ENCODE measurements at regions not wholly inside any gene's neighbourhood (a gene's known extent, or its start where the extent isn't known, plus 50 kb on each side); places are given as distances from the start of the nearest gene placed in this dataset.
A peak's percentile ranks its signal among the peaks of the same experiment; 100 is the strongest.
"Not testable (repeated sequence)": the region's sequence is repeated elsewhere in the genome, so short reads cannot be mapped to it uniquely, and the experiment has no call there.

- H2AFZ ChIP-seq (ENCODE audit: low read depth, low read length); H4K20me1 ChIP-seq (replicated peaks; ENCODE audit: control insufficient read depth, insufficient read depth, low read length); H3K9ac ChIP-seq (ENCODE audit: insufficient read depth in 1 of 2, low read depth in 2 of 2, low read length in 2 of 2); H3K4me2 ChIP-seq (ENCODE audit: insufficient read depth, low read length); H3K4me3 ChIP-seq; H3K9me3 ChIP-seq (replicated peaks; ENCODE audit: control insufficient read depth, insufficient read depth, low read depth, low read length); POLR2A ChIA-PET; intact Hi-C loops (cut with micrococcal nuclease); H3K36me3 ChIP-seq (ENCODE audit: control insufficient read depth, insufficient read depth, low read length); CTCF ChIA-PET (ENCODE audit: low intra/inter-chr PET ratio); H3K4me1 ChIP-seq (replicated peaks in 1 of 2; ENCODE audit: control insufficient read depth in 2 of 2, insufficient read depth in 2 of 2, low read length in 2 of 2); H3K79me2 ChIP-seq (ENCODE audit: control insufficient read depth, insufficient read depth, low read length); FAIRE-seq; H3K27ac ChIP-seq (ENCODE audit: extremely low read depth, low read depth, low read length); H3K9me1 ChIP-seq (ENCODE audit: control insufficient read depth, insufficient read depth, low read length); DNase-seq (ENCODE audit: extremely low read depth in 1 of 4, low spot score in 3 of 4); BruUV-seq (replicated peaks); H3K27me3 ChIP-seq (ENCODE audit: control insufficient read depth in 2 of 2, insufficient read depth in 2 of 2, low read length in 2 of 2): not testable (repeated sequence)
- 20% methylated on average over 16 of the region's 17 CpGs for WGBS (ENCODE audit: insufficient coverage, low coverage, missing lambda C conversion rate)
- ATAC-seq = peak; percentile 13; the same call in 2 of the 3 replicates
- in situ Hi-C loops (cut with MboI) = loop anchor here (25.0 kb wide), 1 partner anchor 113 kb away; no protein-coding TSS in a partner anchor
Observed at GRCh38 chr10:46775668-46776059, 135.6 kb upstream of the PTPN20 start.

GRCh38 chr10:46779571-46779970 is 131.7 kb upstream of the PTPN20 start:
- DNase-seq (ENCODE audit: extremely low read depth in 1 of 4, low spot score in 3 of 4) (peak in 1 of 4 experiments; percentile 20), ATAC-seq (0 out of 3 replicates have a peak, but pooled peaks have one; percentile 23)
- peak; percentile 79 for TF ChIP-seq NFIC (IDR thresholded peaks at IDR 0.05)
- 23% methylated on average over 9 of the region's 9 CpGs for WGBS (ENCODE audit: insufficient coverage, low coverage, missing lambda C conversion rate)
- POLR2A ChIA-PET; H3K9ac ChIP-seq (ENCODE audit: insufficient read depth in 1 of 2, low read depth in 2 of 2, low read length in 2 of 2); H3K9me3 ChIP-seq (replicated peaks; ENCODE audit: control insufficient read depth, insufficient read depth, low read depth, low read length); BruUV-seq (replicated peaks); H3K4me3 ChIP-seq; H3K4me2 ChIP-seq (ENCODE audit: insufficient read depth, low read length); H3K27ac ChIP-seq (ENCODE audit: extremely low read depth, low read depth, low read length); H3K79me2 ChIP-seq (ENCODE audit: control insufficient read depth, insufficient read depth, low read length); H3K9me1 ChIP-seq (ENCODE audit: control insufficient read depth, insufficient read depth, low read length); intact Hi-C loops (cut with micrococcal nuclease); H4K20me1 ChIP-seq (replicated peaks; ENCODE audit: control insufficient read depth, insufficient read depth, low read length); H3K27me3 ChIP-seq (ENCODE audit: control insufficient read depth in 2 of 2, insufficient read depth in 2 of 2, low read length in 2 of 2); H3K36me3 ChIP-seq (ENCODE audit: control insufficient read depth, insufficient read depth, low read length); H2AFZ ChIP-seq (ENCODE audit: low read depth, low read length); CTCF ChIA-PET (ENCODE audit: low intra/inter-chr PET ratio); H3K4me1 ChIP-seq (replicated peaks in 1 of 2; ENCODE audit: control insufficient read depth in 2 of 2, insufficient read depth in 2 of 2, low read length in 2 of 2); FAIRE-seq: not testable (repeated sequence)
- in situ Hi-C loops (cut with MboI) = loop anchor here (25.0 kb wide), 1 partner anchor 117 kb away; no protein-coding TSS in a partner anchor

GRCh38 chr10:46780164-46780563 is 131.1 kb upstream of the PTPN20 start:
- H3K36me3 ChIP-seq (ENCODE audit: control insufficient read depth, insufficient read depth, low read length); intact Hi-C loops (cut with micrococcal nuclease); H3K27ac ChIP-seq (ENCODE audit: extremely low read depth, low read depth, low read length); BruUV-seq (replicated peaks); FAIRE-seq; H3K4me2 ChIP-seq (ENCODE audit: insufficient read depth, low read length); H4K20me1 ChIP-seq (replicated peaks; ENCODE audit: control insufficient read depth, insufficient read depth, low read length); ATAC-seq; H3K9me3 ChIP-seq (replicated peaks; ENCODE audit: control insufficient read depth, insufficient read depth, low read depth, low read length); POLR2A ChIA-PET; H3K27me3 ChIP-seq (ENCODE audit: control insufficient read depth in 2 of 2, insufficient read depth in 2 of 2, low read length in 2 of 2); H3K79me2 ChIP-seq (ENCODE audit: control insufficient read depth, insufficient read depth, low read length); H2AFZ ChIP-seq (ENCODE audit: low read depth, low read length); H3K4me3 ChIP-seq; H3K4me1 ChIP-seq (replicated peaks in 1 of 2; ENCODE audit: control insufficient read depth in 2 of 2, insufficient read depth in 2 of 2, low read length in 2 of 2); CTCF ChIA-PET (ENCODE audit: low intra/inter-chr PET ratio); H3K9me1 ChIP-seq (ENCODE audit: control insufficient read depth, insufficient read depth, low read length); H3K9ac ChIP-seq (ENCODE audit: insufficient read depth in 1 of 2, low read depth in 2 of 2, low read length in 2 of 2); DNase-seq (ENCODE audit: extremely low read depth in 1 of 4, low spot score in 3 of 4): not testable (repeated sequence)
- in situ Hi-C loops (cut with MboI) = loop anchor here (25.0 kb wide), 1 partner anchor 118 kb away; no protein-coding TSS in a partner anchor
- WGBS (ENCODE audit: insufficient coverage, low coverage, missing lambda C conversion rate) = 54% methylated on average over 1 of the region's 1 CpG

- H3K79me2 ChIP-seq (ENCODE audit: control insufficient read depth, insufficient read depth, low read length); H3K27ac ChIP-seq (ENCODE audit: extremely low read depth, low read depth, low read length); BruUV-seq (replicated peaks); DNase-seq (ENCODE audit: extremely low read depth in 1 of 4, low spot score in 3 of 4); ATAC-seq; FAIRE-seq; POLR2A ChIA-PET; H3K9me3 ChIP-seq (replicated peaks; ENCODE audit: control insufficient read depth, insufficient read depth, low read depth, low read length); CTCF ChIA-PET (ENCODE audit: low intra/inter-chr PET ratio); intact Hi-C loops (cut with micrococcal nuclease); H3K4me2 ChIP-seq (ENCODE audit: insufficient read depth, low read length); H3K36me3 ChIP-seq (ENCODE audit: control insufficient read depth, insufficient read depth, low read length); H3K9ac ChIP-seq (ENCODE audit: insufficient read depth in 1 of 2, low read depth in 2 of 2, low read length in 2 of 2); H3K27me3 ChIP-seq (ENCODE audit: control insufficient read depth in 2 of 2, insufficient read depth in 2 of 2, low read length in 2 of 2); H2AFZ ChIP-seq (ENCODE audit: low read depth, low read length); H3K9me1 ChIP-seq (ENCODE audit: control insufficient read depth, insufficient read depth, low read length); H3K4me1 ChIP-seq (replicated peaks in 1 of 2; ENCODE audit: control insufficient read depth in 2 of 2, insufficient read depth in 2 of 2, low read length in 2 of 2); H3K4me3 ChIP-seq; H4K20me1 ChIP-seq (replicated peaks; ENCODE audit: control insufficient read depth, insufficient read depth, low read length): not testable (repeated sequence)
- 50% methylated on average over 7 of the region's 8 CpGs for WGBS (ENCODE audit: insufficient coverage, low coverage, missing lambda C conversion rate)
- in situ Hi-C loops (cut with MboI) = loop anchor here (25.0 kb wide), 1 partner anchor 119 kb away; no protein-coding TSS in a partner anchor
Observed at GRCh38 chr10:46781001-46781400, 130.2 kb upstream of the PTPN20 start.
